Coronary artery (tissue), 2 donors: ENCODE measurements at regions not wholly inside any gene's neighbourhood (a gene's known extent, or its start where the extent isn't known, plus 50 kb on each side); places are given as distances from the start of the nearest gene placed in this dataset.

Source experiments
- DNase-seq: peaks from one replicate; pipeline ENCODE4 v3.0.0-alpha.2; 2017; ENCODE audit warnings: low spot score
- H3K27ac ChIP-seq, 2 donors: fragments of 200-600 bp; sonication (generic); one replicate each; pipeline ENCODE4 v1.5.1; 2016 to 2019
- H3K4me3 ChIP-seq: fragments of 200-600 bp; sonication (generic); 2 replicates; pipeline ENCODE4 v1.5.1; 2016; ENCODE audit warnings: mild to moderate bottlenecking, moderate library complexity
- TF ChIP-seq, protein P1 (sequence below): fragments of 200-600 bp; sonication (generic); IDR thresholded peaks from one replicate; pipeline ENCODE4 v1.5.1; 2019; ENCODE audit warnings: antibody characterized with exemption

DNA sequence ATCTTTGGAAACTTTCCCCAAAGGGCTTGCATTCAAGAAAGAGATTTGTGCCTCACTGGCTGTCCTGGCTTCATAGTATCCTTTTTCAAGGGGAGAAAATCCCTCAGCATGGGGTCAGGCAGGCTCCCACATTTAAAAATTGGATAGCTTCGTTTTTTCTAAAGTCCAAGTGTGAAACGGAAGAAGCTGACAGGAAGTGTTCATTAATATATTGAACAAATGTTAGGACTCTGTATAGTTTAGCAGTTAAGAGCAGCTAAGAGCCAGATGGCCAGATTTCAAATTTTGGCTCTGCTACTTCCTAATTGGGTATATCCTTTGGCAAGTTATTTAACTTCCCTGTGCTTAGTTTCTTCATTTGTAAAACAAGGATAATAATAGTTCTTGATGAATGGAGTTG, 354.9 kb upstream of the FAT3 start:
- Histone ChIP-seq H3K27ac (no peak overlapping the region), H3K4me3 (no peak overlapping the region)
- DNase-seq, result no peak
- TF ChIP-seq, protein P1, sequence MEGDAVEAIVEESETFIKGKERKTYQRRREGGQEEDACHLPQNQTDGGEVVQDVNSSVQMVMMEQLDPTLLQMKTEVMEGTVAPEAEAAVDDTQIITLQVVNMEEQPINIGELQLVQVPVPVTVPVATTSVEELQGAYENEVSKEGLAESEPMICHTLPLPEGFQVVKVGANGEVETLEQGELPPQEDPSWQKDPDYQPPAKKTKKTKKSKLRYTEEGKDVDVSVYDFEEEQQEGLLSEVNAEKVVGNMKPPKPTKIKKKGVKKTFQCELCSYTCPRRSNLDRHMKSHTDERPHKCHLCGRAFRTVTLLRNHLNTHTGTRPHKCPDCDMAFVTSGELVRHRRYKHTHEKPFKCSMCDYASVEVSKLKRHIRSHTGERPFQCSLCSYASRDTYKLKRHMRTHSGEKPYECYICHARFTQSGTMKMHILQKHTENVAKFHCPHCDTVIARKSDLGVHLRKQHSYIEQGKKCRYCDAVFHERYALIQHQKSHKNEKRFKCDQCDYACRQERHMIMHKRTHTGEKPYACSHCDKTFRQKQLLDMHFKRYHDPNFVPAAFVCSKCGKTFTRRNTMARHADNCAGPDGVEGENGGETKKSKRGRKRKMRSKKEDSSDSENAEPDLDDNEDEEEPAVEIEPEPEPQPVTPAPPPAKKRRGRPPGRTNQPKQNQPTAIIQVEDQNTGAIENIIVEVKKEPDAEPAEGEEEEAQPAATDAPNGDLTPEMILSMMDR, result no peak

DNA sequence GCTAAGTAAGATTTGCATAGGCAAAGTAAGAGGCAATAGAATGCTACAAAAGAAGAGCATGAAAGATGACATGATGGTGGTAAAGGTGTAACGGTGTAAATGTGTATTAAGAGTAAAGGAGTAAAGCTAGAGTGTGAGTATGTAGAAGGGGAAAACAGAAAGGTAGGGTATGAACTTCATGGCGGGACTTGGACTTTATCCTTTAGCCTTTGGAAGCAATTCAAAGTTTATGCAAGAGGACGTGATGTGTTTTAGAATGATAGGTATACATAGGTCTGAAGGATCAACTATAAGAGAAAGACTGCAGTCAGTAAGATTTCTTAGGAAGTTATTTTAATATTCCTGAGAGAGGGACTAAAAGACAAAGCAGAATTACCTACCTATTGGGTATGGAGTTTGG, 358.0 kb upstream of the FAT3 start:
- TF ChIP-seq, protein P1, result no peak
- DNase-seq, result no peak
- H3K27ac ChIP-seq, result no peak overlapping the region
- no peak overlapping the region for H3K4me3 ChIP-seq

DNA sequence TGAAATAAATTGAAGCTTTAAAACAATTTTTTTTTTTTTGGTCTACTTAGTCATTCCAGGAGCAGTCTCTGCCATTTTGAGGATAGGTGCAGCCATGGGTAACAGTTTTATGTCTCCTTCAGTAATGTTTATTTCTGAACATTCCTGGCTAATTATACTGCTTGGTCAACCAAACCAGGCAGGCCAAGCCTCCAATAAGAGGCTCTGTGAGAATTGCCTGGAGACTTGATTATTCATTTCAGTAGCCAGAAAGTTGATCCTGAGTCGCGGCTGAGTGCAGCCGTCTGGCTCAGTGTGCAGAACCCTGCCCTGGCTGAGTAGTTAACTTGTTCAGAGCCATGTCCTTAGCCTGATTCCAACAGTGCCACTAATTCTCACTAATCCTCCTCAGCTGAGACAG, 364.0 kb upstream of the FAT3 start:
- TF ChIP-seq, protein P1, result no peak
- Histone ChIP-seq H3K4me3 (no peak overlapping the region), H3K27ac (no peak overlapping the region)
- no peak for DNase-seq

DNA sequence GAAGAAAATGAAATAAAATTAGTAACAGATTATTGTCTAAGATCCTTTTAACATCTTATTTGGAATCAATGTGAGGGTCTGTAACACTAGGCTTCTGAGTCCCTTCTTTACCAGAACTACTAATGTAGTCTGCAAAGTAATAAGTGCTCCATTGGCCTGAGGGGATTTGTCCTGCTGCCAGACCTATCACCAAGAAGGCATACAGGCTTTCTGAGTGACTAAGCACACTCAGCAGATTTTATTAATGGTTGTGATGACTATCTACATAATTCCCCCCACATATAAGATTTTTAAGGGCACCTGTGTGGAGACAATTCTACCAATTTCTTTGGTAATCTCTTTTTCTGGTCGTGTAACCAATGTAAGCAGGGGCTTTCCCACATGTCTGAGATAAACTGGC, 365.0 kb upstream of the FAT3 start:
- H3K27ac ChIP-seq, result no peak overlapping the region
- DNase-seq, result no peak
- no peak overlapping the region for H3K4me3 ChIP-seq
- TF ChIP-seq, protein P1, result no peak

DNA sequence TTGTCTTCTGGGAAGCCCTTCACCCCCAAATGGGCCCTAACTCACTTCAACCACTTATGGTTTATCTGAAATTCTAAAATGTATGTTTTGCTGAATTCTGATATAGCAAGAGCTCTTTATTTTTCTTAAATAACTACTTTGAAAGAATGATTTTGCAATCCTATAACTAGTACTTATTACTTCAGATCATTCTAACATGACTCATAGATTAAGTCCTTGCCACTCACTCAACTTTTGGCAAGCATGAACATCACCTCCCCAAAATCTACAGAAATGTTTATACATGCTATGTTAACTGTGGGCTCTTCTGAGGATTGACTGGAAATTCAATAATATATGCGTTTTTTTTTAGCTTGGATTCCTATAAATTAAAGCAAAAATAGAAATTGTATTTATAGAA, 367.4 kb upstream of the FAT3 start:
- DNase-seq, result no peak
- Histone ChIP-seq H3K4me3 (no peak overlapping the region), H3K27ac (no peak overlapping the region)
- TF ChIP-seq, protein P1, result no peak

DNA sequence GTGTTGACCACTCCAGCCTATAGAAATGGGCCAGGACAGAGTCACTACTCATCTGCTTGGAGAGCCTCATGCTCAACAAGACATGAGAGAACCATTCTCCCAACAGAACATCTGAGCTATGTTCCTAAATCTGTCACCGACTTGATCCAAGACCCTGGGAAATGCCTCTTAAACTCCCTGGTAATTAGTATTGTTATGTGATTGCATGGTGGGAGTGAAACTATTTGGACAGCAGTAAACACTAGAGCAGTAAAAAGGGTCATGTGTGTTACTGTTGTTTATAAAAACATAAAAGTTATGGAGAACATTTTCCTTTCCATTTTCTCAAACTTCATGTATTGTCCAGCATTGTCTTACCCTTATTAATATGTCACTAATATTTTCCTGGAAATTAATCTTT, 369.8 kb upstream of the FAT3 start:
- H3K27ac ChIP-seq, result no peak overlapping the region
- no peak overlapping the region for H3K4me3 ChIP-seq
- TF ChIP-seq, protein P1, result no peak
- no peak for DNase-seq

DNA sequence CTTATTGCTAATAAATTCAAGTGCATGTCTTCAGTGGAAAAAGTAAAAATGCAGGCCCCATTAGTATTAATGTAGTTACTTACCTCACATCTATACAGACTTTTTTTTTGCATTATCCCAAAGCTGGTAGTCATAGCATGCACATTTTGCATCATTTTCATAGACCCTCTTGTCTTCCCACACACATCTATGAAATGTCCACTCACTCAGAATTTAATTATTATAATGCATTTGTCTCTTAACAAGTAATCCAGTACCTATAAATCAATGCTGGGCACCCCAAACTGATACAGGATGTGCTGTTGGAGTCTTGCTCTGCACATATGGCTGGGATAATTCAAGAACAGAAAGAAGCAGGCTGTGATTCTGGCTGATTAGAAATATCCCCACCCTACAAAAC, 370.4 kb upstream of the FAT3 start:
- TF ChIP-seq, protein P1, result no peak
- DNase-seq, result no peak
- Histone ChIP-seq H3K4me3 (no peak overlapping the region), H3K27ac (no peak overlapping the region)
